ENCODE measurements at regions not wholly inside any gene's neighbourhood (a gene's known extent, or its start where the extent isn't known, plus 50 kb on each side); places are given as distances from the start of the nearest gene placed in this dataset.

DNA sequence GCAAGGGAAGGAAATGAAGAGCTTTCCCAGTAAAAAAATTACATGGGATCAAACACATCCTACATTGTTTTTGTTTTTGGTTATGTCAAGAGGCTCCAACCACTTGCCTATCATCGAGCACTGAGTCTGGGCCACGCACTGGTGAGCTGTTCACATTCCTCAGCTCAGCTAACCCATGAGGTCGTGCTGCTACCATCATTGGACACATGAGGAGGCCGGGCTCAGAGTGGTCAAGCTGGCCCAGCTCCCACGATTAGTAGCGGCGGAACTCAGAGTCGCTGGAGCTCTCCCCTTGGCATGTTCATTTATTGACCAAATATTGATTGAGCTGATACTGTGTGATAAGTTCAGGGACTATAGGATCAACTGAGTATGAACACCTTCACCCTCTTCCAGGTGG, 164.9 kb downstream of the CDH26 start:
- ChIA-PET POLR2A (ENCODE audit: partially characterized antibody) (no interaction called here), CTCF (ENCODE audit: partially characterized antibody) (interaction anchor here (1.2 to 1.5 kb wide), 2 partner anchors 18 to 43 kb away, joined by 3 read pairs; no protein-coding TSS in a partner anchor)
- Histone ChIP-seq H4K20me1 (replicated peaks in 1 of 2; ENCODE audit: control insufficient read depth in 1 of 2, insufficient read depth in 2 of 2, low read length in 2 of 2) (no peaks in the 10 kb centered on the region), H2BK12ac (ENCODE audit: low read depth, low read length) (no peak overlapping the region), H3K36me3 (ENCODE audit: control insufficient read depth in 2 of 4, insufficient read depth in 4 of 4, low read length in 3 of 4) (no peaks in the 10 kb centered on the region), H3K23ac (ENCODE audit: insufficient read length) (no peak overlapping the region), H4K8ac (ENCODE audit: extremely low read depth, insufficient read depth, low read length) (no peak overlapping the region), H2BK5ac (ENCODE audit: low read depth, low read length) (no peak overlapping the region), H3K4me2 (ENCODE audit: insufficient read depth in 1 of 2, low read depth in 2 of 2, low read length in 2 of 2) (no peak overlapping the region), H3K27me3 (replicated peaks in 1 of 4; ENCODE audit: control insufficient read depth in 3 of 4, extremely low read depth in 1 of 4, insufficient read depth in 3 of 4, low read length in 3 of 4) (peaks cover 2 to 10% (median 5%) of the 10 kb centered on the region in 4 experiments; a peak in 4 of 7 replicates), H3K4me3 (ENCODE audit: extremely low read depth in 1 of 4, insufficient read depth in 2 of 4, low read depth in 3 of 4, low read length in 4 of 4) (no peak overlapping the region), H3K9ac (replicated peaks in 1 of 4; ENCODE audit: extremely low read depth in 1 of 4, low read depth in 3 of 4, low read length in 3 of 4) (no peak overlapping the region), H3K9me3 (ENCODE audit: insufficient read depth in 2 of 2, low read depth in 1 of 2, low read length in 1 of 2) (no peaks in the 10 kb centered on the region), H3K4me1 (replicated peaks in 1 of 4; ENCODE audit: control insufficient read depth in 3 of 4, insufficient read depth in 4 of 4, low read length in 3 of 4) (no peaks in the 10 kb centered on the region), H2BK120ac (replicated peaks; ENCODE audit: low read depth, low read length) (no peak overlapping the region), H2AFZ (ENCODE audit: low read length) (no peak overlapping the region), H3K4ac (replicated peaks; ENCODE audit: insufficient read length, low read depth, low read length) (no peak overlapping the region), H4K91ac (replicated peaks; ENCODE audit: insufficient read length, low read length) (no peak overlapping the region), H3K79me2 (ENCODE audit: control insufficient read depth in 1 of 2, insufficient read depth in 2 of 2, low read length in 2 of 2) (no peaks in the 10 kb centered on the region), H3K23me2 (ENCODE audit: low read depth, low read length) (no peaks in the 10 kb centered on the region), H3K56ac (replicated peaks; ENCODE audit: insufficient read length, low read depth, low read length) (no peak overlapping the region), H3K14ac (ENCODE audit: insufficient read length) (no peak overlapping the region), H2AK5ac (ENCODE audit: low read depth, low read length) (no peak overlapping the region), H2BK20ac (ENCODE audit: low read length) (no peak overlapping the region), H3K79me1 (ENCODE audit: low read depth, low read length) (no peaks in the 10 kb centered on the region), H3K27ac (ENCODE audit: low read depth, low read length) (no peak overlapping the region), H3K18ac (ENCODE audit: extremely low read depth, low read length) (no peak overlapping the region), H4K5ac (ENCODE audit: insufficient read length, low read depth, low read length) (no peak overlapping the region), H2BK15ac (ENCODE audit: low read length) (no peak overlapping the region)
- WGBS, 2 experiments (ENCODE audit: extremely low coverage in 1 of 2, insufficient coverage in 1 of 2, insufficient read length in 1 of 2, insufficient replicate concordance in 2 of 2, low coverage in 1 of 2, low lambda C conversion rate in 2 of 2, missing lambda C conversion rate in 1 of 2) = 88% methylated on average over 8 of the region's 8 CpGs; no CpG with 5 or more reads in 1 of the 2 experiments
- TF ChIP-seq, protein P1, sequence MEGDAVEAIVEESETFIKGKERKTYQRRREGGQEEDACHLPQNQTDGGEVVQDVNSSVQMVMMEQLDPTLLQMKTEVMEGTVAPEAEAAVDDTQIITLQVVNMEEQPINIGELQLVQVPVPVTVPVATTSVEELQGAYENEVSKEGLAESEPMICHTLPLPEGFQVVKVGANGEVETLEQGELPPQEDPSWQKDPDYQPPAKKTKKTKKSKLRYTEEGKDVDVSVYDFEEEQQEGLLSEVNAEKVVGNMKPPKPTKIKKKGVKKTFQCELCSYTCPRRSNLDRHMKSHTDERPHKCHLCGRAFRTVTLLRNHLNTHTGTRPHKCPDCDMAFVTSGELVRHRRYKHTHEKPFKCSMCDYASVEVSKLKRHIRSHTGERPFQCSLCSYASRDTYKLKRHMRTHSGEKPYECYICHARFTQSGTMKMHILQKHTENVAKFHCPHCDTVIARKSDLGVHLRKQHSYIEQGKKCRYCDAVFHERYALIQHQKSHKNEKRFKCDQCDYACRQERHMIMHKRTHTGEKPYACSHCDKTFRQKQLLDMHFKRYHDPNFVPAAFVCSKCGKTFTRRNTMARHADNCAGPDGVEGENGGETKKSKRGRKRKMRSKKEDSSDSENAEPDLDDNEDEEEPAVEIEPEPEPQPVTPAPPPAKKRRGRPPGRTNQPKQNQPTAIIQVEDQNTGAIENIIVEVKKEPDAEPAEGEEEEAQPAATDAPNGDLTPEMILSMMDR (IDR thresholded peaks at IDR 0.05; ENCODE audit: control extremely low read depth in 1 of 3, insufficient read depth in 1 of 3, low read depth in 1 of 3, low read length in 3 of 3) = no peak
- TF ChIP-seq POLR2A (IDR thresholded peaks at IDR 0.05; ENCODE audit: control extremely low read depth in 1 of 2, low read depth in 2 of 2, low read length in 2 of 2) (no peak), SIN3A (conservative IDR thresholded peaks at IDR 0.05 in 1 of 2, IDR thresholded peaks at IDR 0.05 in 1 of 2; ENCODE audit: low read depth in 1 of 2, low read length in 2 of 2) (no peak), USF2 (IDR thresholded peaks at IDR 0.05; ENCODE audit: low read length) (no peak), CBX8 (IDR thresholded peaks at IDR 0.05; ENCODE audit: borderline replicate concordance, low read depth, low read length) (no peak), ASH2L (IDR thresholded peaks at IDR 0.05; ENCODE audit: low read length) (no peak), RBBP5 (IDR thresholded peaks at IDR 0.05; ENCODE audit: borderline replicate concordance, low read depth, low read length) (no peak), MAFK (IDR thresholded peaks at IDR 0.05; ENCODE audit: low read depth, low read length) (no peak)
- FAIRE-seq = no peak
- DNase-seq (ENCODE audit: low read depth in 1 of 2, low spot score in 2 of 2) = no peak

All from H1 (cell line).